ENCODE measurements at regions not wholly inside any gene's neighbourhood (a gene's known extent, or its start where the extent isn't known, plus 50 kb on each side); places are given as distances from the start of the nearest gene placed in this dataset.

GRCh38 chr13:73601708-73602107 lies 532.5 kb downstream of the KLF12 start:
- Mint-ChIP-seq H3K36me3 (ENCODE audit: low read depth) (no peaks in the 10 kb centered on the region), H3K4me1 (ENCODE audit: low read depth) (peaks cover under 1% of the 10 kb centered on the region), H3K4me3 (no peak overlapping the region), H3K27ac (no peak overlapping the region), H3K9me3 (peaks cover 2% of the 10 kb centered on the region), H3K27me3 (no peaks in the 10 kb centered on the region)
- TF ChIP-seq CTCF (IDR thresholded peaks at IDR 0.05): no peak
- DNase-seq (no peak), ATAC-seq (no peak)
- ChIA-PET POLR2A (no interaction called here), CTCF (no interaction called here)
- intact Hi-C loops (cut with micrococcal nuclease): no loop called here

- CTCF ChIA-PET: interaction anchor here (0.6 kb wide), 1 partner anchor 157 kb away, joined by 3 read pairs; no protein-coding TSS in a partner anchor
Measured at GRCh38 chr13:73599232-73600128, 534.7 kb downstream of the KLF12 start.

GRCh38 chr13:73598020-73598712 lies 536.0 kb downstream of the KLF12 start:
- H3K4me1 Mint-ChIP-seq (ENCODE audit: low read depth): peaks cover 7% of the 10 kb centered on the region
- no peak for DNase-seq
- POLR2A ChIA-PET: no interaction called here
- H3K9me3 Mint-ChIP-seq: peaks cover 2% of the 10 kb centered on the region
- no peaks in the 10 kb centered on the region for H3K27me3 Mint-ChIP-seq
- no peak overlapping the region for H3K27ac Mint-ChIP-seq
- no peak for ATAC-seq
- CTCF ChIA-PET: interaction anchor here (1.0 kb wide), 1 partner anchor 11 kb away, joined by 3 read pairs; no protein-coding TSS in a partner anchor
- no peak for TF ChIP-seq CTCF (IDR thresholded peaks at IDR 0.05)
- H3K36me3 Mint-ChIP-seq (ENCODE audit: low read depth): no peaks in the 10 kb centered on the region
- intact Hi-C loops (cut with micrococcal nuclease): no loop called here
- no peak overlapping the region for H3K4me3 Mint-ChIP-seq

More at GRCh38 chr13:73599232-73600128, 534.7 kb downstream of the KLF12 start:
- TF ChIP-seq CTCF (IDR thresholded peaks at IDR 0.05): no peak
- no peaks in the 10 kb centered on the region for H3K27me3 Mint-ChIP-seq
- intact Hi-C loops (cut with micrococcal nuclease): no loop called here
- peaks cover 2% of the 10 kb centered on the region for H3K9me3 Mint-ChIP-seq
- no peak for DNase-seq
- no peak overlapping the region for H3K4me3 Mint-ChIP-seq
- H3K27ac Mint-ChIP-seq: no peak overlapping the region
- H3K36me3 Mint-ChIP-seq (ENCODE audit: low read depth): no peaks in the 10 kb centered on the region
- no peak for ATAC-seq
- H3K4me1 Mint-ChIP-seq (ENCODE audit: low read depth): peaks cover 7% of the 10 kb centered on the region
- POLR2A ChIA-PET: interaction anchor here (0.6 kb wide), 1 partner anchor 415 kb away, joined by 3 read pairs; no protein-coding TSS in a partner anchor

GRCh38 chr13:73596382-73596781 lies 537.6 kb downstream of the KLF5 start:
- intact Hi-C loops (cut with micrococcal nuclease): no loop called here
- H3K4me1 Mint-ChIP-seq (ENCODE audit: low read depth): peaks cover 7% of the 10 kb centered on the region
- no peak for TF ChIP-seq CTCF (IDR thresholded peaks at IDR 0.05)
- peak overlapping the region; percentile 51 for H3K27ac Mint-ChIP-seq
- H3K27me3 Mint-ChIP-seq: no peaks in the 10 kb centered on the region
- CTCF ChIA-PET: no interaction called here
- H3K9me3 Mint-ChIP-seq: peaks cover 2% of the 10 kb centered on the region
- ATAC-seq (peak; percentile 24), DNase-seq (no peak)
- no peak overlapping the region for H3K4me3 Mint-ChIP-seq
- POLR2A ChIA-PET: interaction anchor here (0.6 kb wide), 1 partner anchor 12 kb away, joined by 3 read pairs; no protein-coding TSS in a partner anchor
- no peaks in the 10 kb centered on the region for H3K36me3 Mint-ChIP-seq (ENCODE audit: low read depth)
